H1 (cell line): ENCODE measurements at regions not wholly inside any gene's neighbourhood (a gene's known extent, or its start where the extent isn't known, plus 50 kb on each side); places are given as distances from the start of the nearest gene placed in this dataset.

Experiments
- CEBPB ChIP-seq: IDR thresholded peaks from 2 replicates; pipeline ENCODE4 v1.6.1; 2012; ENCODE audit warnings: low read depth, low read length
- CHD1 ChIP-seq: IDR thresholded peaks from 2 replicates; pipeline ENCODE4 v1.6.1; 2012; ENCODE audit warnings: low read depth, low read length, improper control_type of control experiment
- CREB1 ChIP-seq: IDR thresholded peaks from 2 replicates; pipeline ENCODE4 v1.6.1; 2012; ENCODE audit warnings: inconsistent platforms
- CTCF ChIP-seq, 3 experiments: IDR thresholded peaks; 1 replicate in 2 of 3; 2 replicates in 1 of 3; pipeline versions ENCODE4 v1.5.1 to v1.6.1; 2011; ENCODE audit warnings: low read length in 3 of 3, mild to moderate bottlenecking in 3 of 3, inconsistent platforms in 2 of 3, low read depth in 1 of 3, moderate library complexity in 1 of 3; ENCODE audit not compliant: insufficient read depth in 1 of 3; ENCODE audit errors: control extremely low read depth in 1 of 3
- EGR1 ChIP-seq: IDR thresholded peaks from 2 replicates; pipeline ENCODE4 v1.6.1; 2011; ENCODE audit warnings: low read depth, low read length, borderline replicate concordance
- GABPA ChIP-seq: IDR thresholded peaks from 2 replicates; pipeline ENCODE4 v1.6.1; 2011; ENCODE audit warnings: mild to moderate bottlenecking, low read length, moderate library complexity, borderline replicate concordance; ENCODE audit not compliant: insufficient read depth
- POLR2A ChIP-seq, 2 experiments: IDR thresholded peaks; 1 replicate in 1 of 2; 2 replicates in 1 of 2; pipeline ENCODE4 v1.6.1; 2011; ENCODE audit warnings: low read depth in 2 of 2, low read length in 2 of 2, mild to moderate bottlenecking in 2 of 2; ENCODE audit errors: control extremely low read depth in 1 of 2

DNA sequence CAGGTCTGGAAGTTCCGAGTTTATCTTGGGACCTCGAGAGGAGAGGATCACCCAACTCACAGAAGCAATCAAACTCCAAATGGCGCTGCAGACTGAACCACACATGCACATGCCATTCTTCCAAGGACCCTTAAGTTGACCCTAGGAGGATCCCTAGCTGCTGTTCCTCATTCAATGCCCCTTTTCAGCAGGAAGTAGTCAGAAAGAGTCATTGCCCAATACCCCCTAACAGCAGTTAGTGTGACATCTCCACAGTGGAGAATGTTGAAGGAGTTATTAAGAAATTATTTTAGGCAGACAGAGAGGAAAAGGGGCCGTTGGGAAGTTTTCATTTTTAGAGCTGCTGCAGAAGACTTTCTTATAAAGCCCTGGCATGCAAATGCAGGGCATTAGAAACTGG is 229.9 kb upstream of the DAB2 start:
- no peak for TF ChIP-seq CHD1
- no peak for TF ChIP-seq CTCF (IDR thresholded peaks at IDR 0.05; ENCODE audit: control extremely low read depth in 1 of 3, insufficient read depth in 1 of 3, low read depth in 1 of 3, low read length in 3 of 3)
- no peak for TF ChIP-seq GABPA
- TF ChIP-seq POLR2A (IDR thresholded peaks at IDR 0.05; ENCODE audit: control extremely low read depth in 1 of 2, low read depth in 2 of 2, low read length in 2 of 2): no peak
- no peak for TF ChIP-seq EGR1
- TF ChIP-seq CEBPB: no peak
- no peak for TF ChIP-seq CREB1
